ENCODE measurements at regions not wholly inside any gene's neighbourhood (a gene's known extent, or its start where the extent isn't known, plus 50 kb on each side); places are given as distances from the start of the nearest gene placed in this dataset.

- no peak for ATAC-seq (replicated peaks in 1 of 2)
- H3K9me3 Mint-ChIP-seq = peaks cover 0 to 4% of the 10 kb centered on the region in 2 donors
Observed at GRCh38 chr1:217079584-217079983, 356.4 kb upstream of the ESRRG start.

GRCh38 chr1:217078959-217079358 lies 355.7 kb upstream of the ESRRG start:
- no peak overlapping the region for H3K27ac Mint-ChIP-seq
- H3K36me3 Mint-ChIP-seq (ENCODE audit: insufficient read depth in 2 of 2) = no peaks in the 10 kb centered on the region
- H3K9me3 Mint-ChIP-seq = peaks cover 0 to 4% of the 10 kb centered on the region in 2 donors
- DNase-seq = no peak
- ATAC-seq (replicated peaks in 1 of 2) = no peak
- H3K4me1 Mint-ChIP-seq (ENCODE audit: low read depth) = no peaks in the 10 kb centered on the region
- no peak overlapping the region for H3K4me3 Mint-ChIP-seq
- H3K27me3 Mint-ChIP-seq (ENCODE audit: low read depth) = no peaks in the 10 kb centered on the region

More at GRCh38 chr1:217079584-217079983, 356.4 kb upstream of the ESRRG start:
- H3K4me3 Mint-ChIP-seq = no peak overlapping the region
- no peaks in the 10 kb centered on the region for H3K27me3 Mint-ChIP-seq (ENCODE audit: low read depth)
- no peaks in the 10 kb centered on the region for H3K36me3 Mint-ChIP-seq (ENCODE audit: insufficient read depth in 2 of 2)
- H3K27ac Mint-ChIP-seq = no peak overlapping the region
- no peak for DNase-seq
- no peaks in the 10 kb centered on the region for H3K4me1 Mint-ChIP-seq (ENCODE audit: low read depth)

DNA sequence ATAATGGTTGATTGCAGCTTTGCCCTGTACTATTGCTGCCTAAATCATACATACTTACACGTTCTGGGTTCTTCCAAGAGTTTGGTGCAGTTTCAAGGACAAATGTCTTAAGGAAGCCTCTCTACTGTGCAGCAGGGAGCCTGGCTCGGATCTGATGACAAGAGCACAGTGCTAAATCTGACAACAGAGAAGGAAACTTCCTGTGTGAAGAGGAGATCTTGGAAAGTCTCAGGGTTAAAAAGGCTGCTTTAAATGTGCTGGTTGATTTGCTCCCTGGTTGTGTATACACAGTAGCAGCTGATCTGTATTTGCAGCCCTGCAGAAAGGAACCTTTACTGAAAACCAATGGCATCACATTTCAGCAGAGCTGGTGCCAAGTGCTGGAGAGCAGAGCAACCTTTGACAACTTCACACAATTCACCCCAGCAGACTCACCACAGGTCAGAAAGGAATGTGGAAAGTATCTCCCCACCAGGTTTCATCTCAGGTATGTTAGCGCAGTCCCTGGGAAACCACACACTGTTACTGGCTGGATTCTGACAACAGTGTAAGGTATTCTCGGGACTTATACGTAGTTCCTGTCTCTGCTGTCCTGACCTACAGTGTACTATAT lies 355.0 kb upstream of the ESRRG start:
- Mint-ChIP-seq H3K9me3 (peaks cover 0 to 4% of the 10 kb centered on the region in 2 donors), H3K36me3 (ENCODE audit: insufficient read depth in 2 of 2) (no peaks in the 10 kb centered on the region), H3K27me3 (ENCODE audit: low read depth) (no peaks in the 10 kb centered on the region), H3K4me3 (no peak overlapping the region), H3K4me1 (ENCODE audit: low read depth) (no peaks in the 10 kb centered on the region), H3K27ac (no peak overlapping the region)
- no peak for ATAC-seq (replicated peaks in 1 of 2)
- DNase-seq = no peak

DNA sequence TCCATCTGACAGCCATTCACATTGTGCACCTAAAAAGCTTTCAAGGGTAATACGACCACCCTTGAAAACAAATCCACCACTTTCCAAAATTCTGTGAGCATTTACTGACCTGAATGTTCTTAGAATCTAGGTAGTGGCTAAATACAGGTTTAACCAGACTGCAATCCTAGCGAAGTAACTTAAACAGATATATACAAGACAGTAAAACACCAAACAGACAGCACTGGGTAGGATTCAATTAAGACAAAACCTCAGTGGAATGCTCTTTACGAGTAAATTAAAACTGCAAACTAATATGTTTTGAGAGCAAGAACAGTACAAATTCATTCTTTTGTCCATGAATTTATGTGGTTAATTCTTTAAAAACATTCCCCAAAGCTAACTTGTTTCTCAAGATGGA lies 354.2 kb upstream of the ESRRG start:
- H3K36me3 Mint-ChIP-seq (ENCODE audit: insufficient read depth in 2 of 2) = no peaks in the 10 kb centered on the region
- no peak overlapping the region for H3K4me3 Mint-ChIP-seq
- DNase-seq (no peak), ATAC-seq (replicated peaks in 1 of 2) (no peak)
- H3K9me3 Mint-ChIP-seq = no peaks in the 10 kb centered on the region
- H3K4me1 Mint-ChIP-seq (ENCODE audit: low read depth) = no peaks in the 10 kb centered on the region
- no peak overlapping the region for H3K27ac Mint-ChIP-seq
- H3K27me3 Mint-ChIP-seq (ENCODE audit: low read depth) = no peaks in the 10 kb centered on the region

DNA sequence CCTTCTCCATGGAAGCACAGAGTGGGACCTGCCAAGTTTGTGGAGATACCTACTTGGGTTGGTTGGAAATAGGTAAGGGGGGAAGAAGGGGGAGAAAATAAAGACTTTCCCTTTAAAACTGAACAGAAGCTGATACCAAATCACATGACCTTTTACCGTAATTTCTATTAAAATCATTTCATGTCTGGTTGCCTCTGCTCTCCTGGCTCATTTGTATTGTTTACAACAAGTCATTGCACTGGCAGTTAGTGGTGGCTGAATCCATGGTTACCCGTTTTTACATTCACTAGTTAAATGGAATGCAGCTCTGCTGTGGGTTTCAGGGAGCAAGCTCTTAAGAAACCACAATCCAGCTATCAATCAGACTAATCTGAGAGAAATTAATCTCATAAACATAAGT lies 353.7 kb upstream of the ESRRG start:
- Mint-ChIP-seq H3K36me3 (ENCODE audit: insufficient read depth in 2 of 2) (no peaks in the 10 kb centered on the region), H3K4me1 (ENCODE audit: low read depth) (no peaks in the 10 kb centered on the region), H3K27ac (no peak overlapping the region), H3K9me3 (no peaks in the 10 kb centered on the region), H3K4me3 (no peak overlapping the region), H3K27me3 (ENCODE audit: low read depth) (no peaks in the 10 kb centered on the region)
- no peak for DNase-seq
- ATAC-seq (replicated peaks in 1 of 2) = no peak

- no peak overlapping the region for H3K4me3 Mint-ChIP-seq
- no peaks in the 10 kb centered on the region for H3K27me3 Mint-ChIP-seq (ENCODE audit: low read depth)
- ATAC-seq (replicated peaks in 1 of 2) (no peak), DNase-seq (no peak)
- H3K27ac Mint-ChIP-seq = no peak overlapping the region
- H3K4me1 Mint-ChIP-seq (ENCODE audit: low read depth) = no peaks in the 10 kb centered on the region
- peaks cover 0 to 9% of the 10 kb centered on the region in 2 donors for H3K9me3 Mint-ChIP-seq
- H3K36me3 Mint-ChIP-seq (ENCODE audit: insufficient read depth in 2 of 2) = peaks cover 0 to 1% of the 10 kb centered on the region in 2 donors
Observed at GRCh38 chr1:217072926-217073325, 349.7 kb upstream of the ESRRG start.

GRCh38 chr1:217067642-217068041 lies 344.4 kb upstream of the ESRRG start:
- H3K36me3 Mint-ChIP-seq (ENCODE audit: insufficient read depth in 2 of 2) = peaks cover 0 to 1% of the 10 kb centered on the region in 2 donors
- no peak overlapping the region for H3K4me3 Mint-ChIP-seq
- H3K27me3 Mint-ChIP-seq (ENCODE audit: low read depth) = no peaks in the 10 kb centered on the region
- H3K4me1 Mint-ChIP-seq (ENCODE audit: low read depth) = no peaks in the 10 kb centered on the region
- ATAC-seq (replicated peaks in 1 of 2) (no peak), DNase-seq (no peak)
- H3K27ac Mint-ChIP-seq = no peak overlapping the region
- peaks cover 0 to 10% of the 10 kb centered on the region in 2 donors for H3K9me3 Mint-ChIP-seq

GRCh38 chr1:217066794-217067193 lies 343.6 kb upstream of the ESRRG start:
- no peak for DNase-seq
- Mint-ChIP-seq H3K27me3 (ENCODE audit: low read depth) (no peaks in the 10 kb centered on the region), H3K36me3 (ENCODE audit: insufficient read depth in 2 of 2) (peaks cover 0 to 1% of the 10 kb centered on the region in 2 donors), H3K27ac (no peak overlapping the region), H3K4me3 (no peak overlapping the region), H3K4me1 (ENCODE audit: low read depth) (no peaks in the 10 kb centered on the region), H3K9me3 (peaks cover 0 to 10% of the 10 kb centered on the region in 2 donors)
- no peak for ATAC-seq (replicated peaks in 1 of 2)

DNA sequence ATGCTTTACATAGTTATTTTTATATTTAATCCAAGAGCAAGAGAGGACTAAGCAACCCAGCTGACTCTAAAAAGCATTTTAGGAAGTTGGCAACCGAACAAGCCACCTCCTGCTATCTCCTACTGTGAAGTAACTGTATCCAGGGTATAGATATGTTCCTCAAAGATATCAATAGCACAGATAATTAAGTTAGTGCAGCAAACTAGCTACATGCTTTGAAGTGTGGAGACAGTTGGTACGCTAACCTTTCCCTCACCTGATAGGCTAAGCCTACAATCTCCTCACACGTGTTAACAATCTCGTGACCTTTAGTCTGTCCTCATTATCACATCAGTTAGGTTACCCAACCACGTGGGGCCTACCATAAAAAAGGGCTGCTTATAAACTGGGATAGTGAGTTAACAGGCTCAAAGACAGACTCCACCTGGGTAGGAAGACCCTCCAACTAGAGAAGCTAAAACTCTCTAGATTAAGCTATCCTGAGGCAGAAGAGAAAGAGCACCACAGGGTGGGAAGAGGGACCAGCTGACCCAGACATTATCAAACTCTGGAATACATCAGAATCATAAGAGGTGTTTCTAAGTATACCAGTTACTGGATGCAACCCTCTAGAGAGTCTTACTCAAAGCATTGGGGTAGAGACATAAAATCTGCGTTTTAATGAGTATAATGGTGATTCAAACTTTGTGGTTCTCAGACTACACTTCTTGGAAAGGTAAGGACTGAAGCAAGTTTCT lies 340.1 kb upstream of the ESRRG start:
- Mint-ChIP-seq H3K36me3 (ENCODE audit: insufficient read depth in 2 of 2) (peaks cover 0 to 1% of the 10 kb centered on the region in 2 donors), H3K4me3 (no peak overlapping the region), H3K27me3 (ENCODE audit: low read depth) (no peaks in the 10 kb centered on the region), H3K4me1 (ENCODE audit: low read depth) (no peaks in the 10 kb centered on the region), H3K27ac (no peak overlapping the region), H3K9me3 (peaks cover 2 to 6% of the 10 kb centered on the region in 2 donors)
- ATAC-seq (replicated peaks in 1 of 2) (no peak), DNase-seq (no peak)

DNA sequence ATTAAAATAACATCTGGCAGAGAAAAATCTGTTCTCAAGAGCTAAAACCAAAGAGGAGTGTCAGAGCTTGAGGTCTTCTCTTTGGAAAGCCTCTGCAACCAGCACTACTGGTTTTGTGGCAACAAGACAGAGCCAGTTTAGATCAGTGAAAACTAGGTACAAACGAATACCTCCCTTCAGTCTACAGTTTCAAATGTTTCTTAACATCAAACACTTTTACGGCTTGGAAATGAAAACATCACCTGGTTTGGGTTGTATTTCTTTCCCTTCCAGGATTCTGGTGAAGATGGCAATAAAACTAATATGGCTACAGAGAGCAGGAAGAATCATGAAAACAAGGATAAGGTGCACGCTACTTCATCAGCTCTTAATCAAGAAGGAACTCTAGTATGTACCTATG lies 339.4 kb upstream of the ESRRG start:
- Mint-ChIP-seq H3K27ac (no peak overlapping the region), H3K27me3 (ENCODE audit: low read depth) (no peaks in the 10 kb centered on the region)

DNA sequence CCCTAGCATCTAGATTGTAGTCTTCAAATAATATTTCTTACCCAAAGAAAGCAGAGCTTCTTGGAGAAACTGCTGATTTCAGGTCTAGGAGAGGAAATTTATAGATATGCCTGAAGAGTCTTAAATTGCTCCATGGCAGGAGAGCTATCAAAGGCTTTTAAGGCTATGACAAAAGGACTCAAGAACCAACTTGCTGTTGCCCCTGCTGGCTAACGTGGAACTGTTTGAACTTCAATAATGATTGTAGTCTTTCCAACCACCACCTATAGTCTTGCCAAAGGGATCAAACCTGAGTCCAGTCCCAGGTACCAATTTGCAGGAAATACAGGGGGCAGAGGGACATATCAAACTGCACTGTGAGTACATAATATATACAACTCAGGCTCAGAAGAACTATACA lies 336.2 kb upstream of the ESRRG start:
- DNase-seq (no peak), ATAC-seq (replicated peaks in 1 of 2) (no peak)
- no peak overlapping the region for H3K27ac Mint-ChIP-seq
- H3K36me3 Mint-ChIP-seq (ENCODE audit: insufficient read depth in 2 of 2) = no peaks in the 10 kb centered on the region
- peaks cover 2% of the 10 kb centered on the region in 2 donors for H3K9me3 Mint-ChIP-seq
- H3K27me3 Mint-ChIP-seq (ENCODE audit: low read depth) = no peaks in the 10 kb centered on the region
- no peak overlapping the region for H3K4me3 Mint-ChIP-seq
- H3K4me1 Mint-ChIP-seq (ENCODE audit: low read depth) = no peaks in the 10 kb centered on the region

More for the DNA sequence above, 339.4 kb upstream of the ESRRG start:
- DNase-seq = no peak
- Mint-ChIP-seq H3K9me3 (peaks cover 2% of the 10 kb centered on the region in 2 donors), H3K36me3 (ENCODE audit: insufficient read depth in 2 of 2) (no peaks in the 10 kb centered on the region), H3K4me1 (ENCODE audit: low read depth) (no peaks in the 10 kb centered on the region), H3K4me3 (no peak overlapping the region)
- no peak for ATAC-seq (replicated peaks in 1 of 2)

DNA sequence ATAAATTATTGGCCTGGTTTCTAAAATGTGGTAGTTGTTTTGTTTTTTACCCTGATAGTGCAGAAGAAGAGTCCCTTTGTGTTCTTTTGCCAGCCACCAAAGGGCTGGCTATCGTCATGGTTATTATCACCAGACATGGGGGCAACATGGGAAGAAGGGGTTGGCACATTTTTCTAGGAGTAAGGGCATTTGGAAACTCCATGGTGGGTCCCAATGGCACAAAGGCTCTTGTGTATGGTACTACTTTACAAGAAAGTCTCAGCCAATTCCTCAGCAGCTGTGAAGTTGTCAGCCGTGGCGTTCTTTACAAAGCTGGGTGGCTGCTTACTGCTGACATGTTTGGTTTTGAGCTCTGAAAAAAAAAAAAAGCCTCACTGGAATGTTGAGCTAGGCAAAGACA lies 330.4 kb upstream of the ESRRG start:
- peaks cover 2 to 3% of the 10 kb centered on the region in 2 donors for H3K9me3 Mint-ChIP-seq
- H3K27ac Mint-ChIP-seq = no peak overlapping the region
- no peaks in the 10 kb centered on the region for H3K4me1 Mint-ChIP-seq (ENCODE audit: low read depth)
- no peaks in the 10 kb centered on the region for H3K27me3 Mint-ChIP-seq (ENCODE audit: low read depth)
- ATAC-seq (replicated peaks in 1 of 2) (no peak), DNase-seq (no peak)
- no peak overlapping the region for H3K4me3 Mint-ChIP-seq
- H3K36me3 Mint-ChIP-seq (ENCODE audit: insufficient read depth in 2 of 2) = no peaks in the 10 kb centered on the region

GRCh38 chr1:217052626-217053025 lies 329.4 kb upstream of the ESRRG start:
- Mint-ChIP-seq H3K27ac (no peak overlapping the region), H3K4me1 (ENCODE audit: low read depth) (no peaks in the 10 kb centered on the region), H3K4me3 (no peak overlapping the region), H3K9me3 (peaks cover 3% of the 10 kb centered on the region in 2 donors), H3K27me3 (ENCODE audit: low read depth) (no peaks in the 10 kb centered on the region), H3K36me3 (ENCODE audit: insufficient read depth in 2 of 2) (no peaks in the 10 kb centered on the region)
- DNase-seq (no peak), ATAC-seq (replicated peaks in 1 of 2) (no peak)

- H3K4me1 Mint-ChIP-seq (ENCODE audit: low read depth) = no peaks in the 10 kb centered on the region
- peaks cover 3% of the 10 kb centered on the region in 2 donors for H3K9me3 Mint-ChIP-seq
- ATAC-seq (replicated peaks in 1 of 2) (no peak), DNase-seq (no peak)
- no peak overlapping the region for H3K27ac Mint-ChIP-seq
- no peaks in the 10 kb centered on the region for H3K27me3 Mint-ChIP-seq (ENCODE audit: low read depth)
- H3K4me3 Mint-ChIP-seq = no peak overlapping the region
- no peaks in the 10 kb centered on the region for H3K36me3 Mint-ChIP-seq (ENCODE audit: insufficient read depth in 2 of 2)
Observed at GRCh38 chr1:217052196-217052595, 329.0 kb upstream of the ESRRG start.

All from activated T-cell treated with anti-CD3 and anti-CD28 coated beads, Interleukin-2, amount 50 U/mL, for 72 hours (primary cell).